Uterus (tissue), 3 donors: ENCODE measurements at regions not wholly inside any gene's neighbourhood (a gene's known extent, or its start where the extent isn't known, plus 50 kb on each side); places are given as distances from the start of the nearest gene placed in this dataset.
"Not testable (repeated sequence)": the region's sequence is repeated elsewhere in the genome, so short reads cannot be mapped to it uniquely, and the experiment has no call there.

Experiments
- DNase-seq, 2 donors: peaks; one replicate each; pipeline ENCODE4 v3.0.0-alpha.2; 2019 to 2020
- H3K27ac ChIP-seq, 2 donors: fragments of 200-600 bp; sonication (generic); 1 replicate in 1 of 2; 2 replicates in 1 of 2; pipeline ENCODE4 v1.5.1; 2016 to 2018
- H3K27me3 ChIP-seq, 2 donors: fragments of 200-600 bp; sonication (generic); one replicate each; pipeline ENCODE4 v1.5.1; 2018 to 2019; ENCODE audit warnings: control low read depth in 1 of 2
- H3K36me3 ChIP-seq, 2 donors: fragments of 200-600 bp; sonication (generic); one replicate each; pipeline ENCODE4 v1.5.1; 2019; ENCODE audit warnings: control low read depth in 1 of 2
- H3K4me1 ChIP-seq, 2 donors: fragments of 200-600 bp; sonication (generic); one replicate each; pipeline ENCODE4 v1.5.1; 2018 to 2019; ENCODE audit warnings: control low read depth in 1 of 2
- H3K4me3 ChIP-seq, 2 donors: fragments of 200-600 bp; sonication (generic); 1 replicate in 1 of 2; 2 replicates in 1 of 2; pipeline ENCODE4 v1.5.1; 2018 to 2019; ENCODE audit warnings: mild to moderate bottlenecking in 1 of 2
- H3K9me3 ChIP-seq, 2 donors: fragments of 200-600 bp; sonication (generic); one replicate each; pipeline ENCODE4 v1.5.1; 2019; ENCODE audit warnings: control low read depth in 1 of 2
- CTCF ChIP-seq, 4 experiments: fragments of 200-600 bp in 2 of 4; fragments of 450-650 bp in 2 of 4; sonication (generic) in 2 of 4; IDR thresholded peaks; one replicate each; pipeline ENCODE4 v1.5.1; 2016 to 2019; ENCODE audit warnings: antibody characterized with exemption in 4 of 4, mild to moderate bottlenecking in 2 of 4, moderate library complexity in 1 of 4
- POLR2A ChIP-seq, 2 donors: fragments of 450-650 bp; IDR thresholded peaks; one replicate each; pipeline ENCODE4 v1.6.1; 2016; ENCODE audit warnings: antibody characterized with exemption in 2 of 2, mild to moderate bottlenecking in 1 of 2, moderate library complexity in 1 of 2
- intact Hi-C: fragments of 100-400 bp; cut with DNase I; formaldehyde crosslinking; loops from one replicate; pipeline ENCODE4 v1.15.1; 2023; ENCODE audit warnings: low total_unique reads
- donor health status: DM: yes; HTN: yes; CAD: no.

GRCh38 chr18:46220116-46220515 is 115.9 kb downstream of the HAUS1 start:
- Histone ChIP-seq H3K4me1 (no peaks in the 10 kb centered on the region), H3K9me3 (no peaks in the 10 kb centered on the region), H3K36me3 (no peaks in the 10 kb centered on the region), H3K4me3 (no peak overlapping the region), H3K27me3 (no peaks in the 10 kb centered on the region), H3K27ac (no peak overlapping the region)
- TF ChIP-seq CTCF (IDR thresholded peaks at IDR 0.05) (no peak), POLR2A (IDR thresholded peaks at IDR 0.05) (no peak)
- intact Hi-C loops, result no loop called here
- DNase-seq, result no peak

GRCh38 chr18:46222093-46222492 is 117.9 kb downstream of the HAUS1 start:
- H3K4me1 ChIP-seq, result no peaks in the 10 kb centered on the region
- H3K36me3 ChIP-seq, result no peaks in the 10 kb centered on the region
- no peak for TF ChIP-seq POLR2A (IDR thresholded peaks at IDR 0.05)
- TF ChIP-seq CTCF (IDR thresholded peaks at IDR 0.05), result no peak
- intact Hi-C loops, result no loop called here
- H3K27me3 ChIP-seq, result no peaks in the 10 kb centered on the region
- no peak for DNase-seq
- no peaks in the 10 kb centered on the region for H3K9me3 ChIP-seq
- H3K4me3 ChIP-seq, result no peak overlapping the region
- H3K27ac ChIP-seq, result no peak overlapping the region

GRCh38 chr18:46222710-46223360 is 118.7 kb downstream of the HAUS1 start:
- Histone ChIP-seq H3K27me3 (no peaks in the 10 kb centered on the region), H3K36me3 (no peaks in the 10 kb centered on the region), H3K4me3 (no peak overlapping the region), H3K27ac (no peak overlapping the region), H3K4me1 (no peaks in the 10 kb centered on the region), H3K9me3 (no peaks in the 10 kb centered on the region)
- TF ChIP-seq CTCF (IDR thresholded peaks at IDR 0.05) (no peak), POLR2A (IDR thresholded peaks at IDR 0.05) (no peak)
- no peak for DNase-seq
- intact Hi-C loops, result no loop called here

GRCh38 chr18:46224181-46224775 is 120.1 kb downstream of the HAUS1 start:
- Histone ChIP-seq H3K27me3 (no peaks in the 10 kb centered on the region), H3K27ac (no peak overlapping the region), H3K4me1 (no peaks in the 10 kb centered on the region), H3K36me3 (no peaks in the 10 kb centered on the region), H3K9me3 (no peaks in the 10 kb centered on the region), H3K4me3 (no peak overlapping the region)
- intact Hi-C loops, result no loop called here
- TF ChIP-seq CTCF (IDR thresholded peaks at IDR 0.05), result no peak
- DNase-seq, result no peak

- Histone ChIP-seq H3K4me3 (no peak overlapping the region), H3K27ac (no peak overlapping the region), H3K36me3 (no peaks in the 10 kb centered on the region), H3K4me1 (peaks cover 0 to 4% of the 10 kb centered on the region in 2 donors), H3K9me3 (no peaks in the 10 kb centered on the region), H3K27me3 (no peaks in the 10 kb centered on the region)
- no peak for DNase-seq
- TF ChIP-seq POLR2A (IDR thresholded peaks at IDR 0.05) (no peak), CTCF (IDR thresholded peaks at IDR 0.05) (no peak)
- intact Hi-C loops, result no loop called here
These were observed 122.3 kb downstream of the HAUS1 start for GRCh38 chr18:46226461-46226860.

- DNase-seq, H3K36me3 ChIP-seq, H3K9me3 ChIP-seq, H3K4me1 ChIP-seq, H3K4me3 ChIP-seq, intact Hi-C loops, H3K27me3 ChIP-seq, H3K27ac ChIP-seq: not testable (repeated sequence)
These were observed 125.5 kb downstream of the HAUS1 start for GRCh38 chr18:46229641-46230040.
